ENCODE measurements at regions not wholly inside any gene's neighbourhood (a gene's known extent, or its start where the extent isn't known, plus 50 kb on each side); places are given as distances from the start of the nearest gene placed in this dataset.

GRCh38 chr18:51767293-51767692 is 569.8 kb upstream of the MEX3C start (continued):
- TF ChIP-seq SKIL (IDR thresholded peaks at IDR 0.05; ENCODE audit: low read depth, poor library complexity, severe bottlenecking) (no peak), GABPA (IDR thresholded peaks at IDR 0.05; ENCODE audit: low read depth) (no peak), CBX3 (IDR thresholded peaks at IDR 0.05; ENCODE audit: borderline replicate concordance, low read depth) (no peak), HDAC2 (IDR thresholded peaks at IDR 0.05) (no peak), DPF2 (IDR thresholded peaks at IDR 0.05) (peak; percentile 76; the same call in 1 of the 2 replicates), IKZF2 (IDR thresholded peaks at IDR 0.05) (peak; percentile 44 to 51; a peak in 2 of 4 replicates), BHLHE40 (IDR thresholded peaks at IDR 0.05; ENCODE audit: borderline replicate concordance in 1 of 2, low read depth in 2 of 2, low read length in 1 of 2) (peak in 1 of 2 experiments; percentile 24; a peak in 1 of 4 replicates), ZBTB11 (CRISPR knock-in tag; IDR thresholded peaks at IDR 0.05) (no peak), YY1 (IDR thresholded peaks at IDR 0.05; ENCODE audit: low read depth, low read length) (peak; percentile 83), ATF7 (IDR thresholded peaks at IDR 0.05; ENCODE audit: low read depth) (0 out of 2 replicates have a peak, but pooled peaks have one; percentile 14), IRF4 (IDR thresholded peaks at IDR 0.05; ENCODE audit: low read depth, low read length) (peak; percentile 77), ZBTB40 (IDR thresholded peaks at IDR 0.05; ENCODE audit: borderline replicate concordance) (no peak), IKZF1 (conservative IDR thresholded peaks at IDR 0.05) (peak; percentile 49), ELK1 (IDR thresholded peaks at IDR 0.05; ENCODE audit: low read depth, low read length) (no peak), NFYA (IDR thresholded peaks at IDR 0.05; ENCODE audit: borderline replicate concordance, low read depth, low read length) (no peak), ZNF24 (IDR thresholded peaks at IDR 0.05) (0 out of 2 replicates have a peak, but pooled peaks have one; percentile 15), CBX5 (IDR thresholded peaks at IDR 0.05; ENCODE audit: low read depth) (0 out of 2 replicates have a peak, but pooled peaks have one; percentile 19), NFXL1 (IDR thresholded peaks at IDR 0.05; ENCODE audit: borderline replicate concordance) (no peak), TCF12 (IDR thresholded peaks at IDR 0.05; ENCODE audit: low read depth, low read length) (no peak), PBX3 (IDR thresholded peaks at IDR 0.05; ENCODE audit: insufficient replicate concordance, low read depth, low read length) (no peak)

All from GM12878 (cell line).